NCI-H524 treated with DMSO at 0.1 percent for 48 hours (cell line): ENCODE measurements at regions not wholly inside any gene's neighbourhood (a gene's known extent, or its start where the extent isn't known, plus 50 kb on each side); places are given as distances from the start of the nearest gene placed in this dataset.

ENCODE experiments used
- DNase-seq: peaks from one replicate; lab custom pipeline; 2025; lab: John Stamatoyannopoulos, UW

- DNase-seq = no peak
Measured at GRCh38 chr6:169906688-169907418, 155.4 kb downstream of the ERMARD start.

GRCh38 chr6:169906004-169906687 is 154.7 kb downstream of the ERMARD start:
- DNase-seq = no peak

GRCh38 chr6:169905041-169905807 is 153.8 kb downstream of the ERMARD start:
- DNase-seq = no peak

- DNase-seq = peak; percentile 6
Measured at GRCh38 chr6:169904051-169904922, 152.9 kb downstream of the ERMARD start.

GRCh38 chr6:169903122-169903521 is 151.7 kb downstream of the ERMARD start:
- no peak for DNase-seq

GRCh38 chr6:169902604-169903003 is 151.2 kb downstream of the ERMARD start:
- DNase-seq = no peak

GRCh38 chr6:169902070-169902469 is 150.6 kb downstream of the ERMARD start:
- DNase-seq = no peak

GRCh38 chr6:169899481-169900145 is 148.2 kb downstream of the ERMARD start:
- DNase-seq = no peak

GRCh38 chr6:169898788-169899480 is 147.5 kb downstream of the ERMARD start:
- DNase-seq = no peak

GRCh38 chr6:169897601-169898358 is 146.4 kb downstream of the ERMARD start:
- DNase-seq = no peak

- no peak for DNase-seq
Measured at GRCh38 chr6:169896826-169897456, 145.5 kb downstream of the ERMARD start.

GRCh38 chr6:169895926-169896761 is 144.7 kb downstream of the ERMARD start:
- no peak for DNase-seq

- DNase-seq = no peak
Measured at GRCh38 chr6:169895000-169895759, 143.8 kb downstream of the ERMARD start.

- no peak for DNase-seq
Measured at GRCh38 chr6:169894377-169894960, 143.0 kb downstream of the ERMARD start.

GRCh38 chr6:169893624-169894023 is 142.2 kb downstream of the ERMARD start:
- DNase-seq = no peak

- DNase-seq = no peak
Measured at GRCh38 chr6:169891846-169892245, 140.4 kb downstream of the ERMARD start.

GRCh38 chr6:169891421-169891820 is 140.0 kb downstream of the ERMARD start:
- DNase-seq = no peak
